IMR-90 (cell line): ENCODE measurements at regions not wholly inside any gene's neighbourhood (a gene's known extent, or its start where the extent isn't known, plus 50 kb on each side); places are given as distances from the start of the nearest gene placed in this dataset.
"Not testable (repeated sequence)": the region's sequence is repeated elsewhere in the genome, so short reads cannot be mapped to it uniquely, and the experiment has no call there.

Experiments
- ATAC-seq: fragments of 200-7000 bp; cut with Tn5 transposase; 2 replicates; pipeline ENCODE4 v1.9.1; 2020; ENCODE audit warnings: low read depth, mild to moderate bottlenecking, moderate library complexity
- BruUV-seq: library from RNA; stranded (reverse); fragments of 400-500 nt; replicated peaks from 2 replicates; lab custom pipeline; 2021; lab: Mats Ljungman, UMichigan
- CTCF ChIA-PET: fragments of 300-600 bp; formaldehyde crosslinking; extraction: SDS; loops from one replicate; lab custom pipeline; 2021; ENCODE audit warnings: antibody characterized with exemption; lab: Yijun Ruan, JAX
- POLR2A ChIA-PET: fragments of 300-600 bp; sonication (Branson Sonifier 250); formaldehyde crosslinking; loops from one replicate; lab custom pipeline; 2022; ENCODE audit warnings: antibody characterized with exemption; ENCODE audit not compliant: unreplicated experiment; lab: Charles Lee
- DNase-seq: peaks from one replicate; pipeline ENCODE4 v3.0.0; 2013
- H2AFZ ChIP-seq: replicated peaks from 2 replicates; pipeline ENCODE3; 2013; ENCODE audit warnings: low read length, mild to moderate bottlenecking; ENCODE audit not compliant: poor library complexity
- H2AK5ac ChIP-seq: 2 replicates; pipeline ENCODE4 v1.6.1; 2013; ENCODE audit warnings: low read depth, low read length, inconsistent platforms
- H2AK9ac ChIP-seq: replicated peaks from 2 replicates; pipeline ENCODE3; 2013; ENCODE audit warnings: mild to moderate bottlenecking, low read depth, low read length, moderate library complexity; ENCODE audit not compliant: poor library complexity
- H2BK120ac ChIP-seq: 2 replicates; pipeline ENCODE4 v1.6.1; 2013; ENCODE audit warnings: low read depth, low read length, inconsistent platforms
- H2BK15ac ChIP-seq: 3 replicates; pipeline ENCODE4 v1.6.1; 2013; ENCODE audit warnings: low read depth, low read length, inconsistent platforms
- H2BK20ac ChIP-seq: 2 replicates; pipeline ENCODE4 v1.6.1; 2013; ENCODE audit warnings: low read depth, mild to moderate bottlenecking, inconsistent platforms, low read length, moderate library complexity
- H2BK5ac ChIP-seq: 2 replicates; pipeline ENCODE4 v1.6.1; 2013; ENCODE audit warnings: mild to moderate bottlenecking, low read depth, low read length, inconsistent platforms; ENCODE audit not compliant: poor library complexity, severe bottlenecking
- H3K14ac ChIP-seq: replicated peaks from 2 replicates; pipeline ENCODE4 v1.6.1; 2013; ENCODE audit warnings: low read depth, low read length, inconsistent platforms
- H3K18ac ChIP-seq: 2 replicates; pipeline ENCODE4 v1.6.1; 2013; ENCODE audit warnings: low read depth, low read length, control low read depth
- H3K23ac ChIP-seq: 2 replicates; pipeline ENCODE4 v1.6.1; 2013; ENCODE audit warnings: low read depth, low read length, inconsistent platforms
- H3K27ac ChIP-seq: 2 replicates; pipeline ENCODE4 v1.5.1; 2013; ENCODE audit warnings: mild to moderate bottlenecking, control low read depth, low read length; ENCODE audit not compliant: insufficient read depth
- H3K27me3 ChIP-seq: 2 replicates; pipeline ENCODE4 v1.6.1; 2013; ENCODE audit warnings: low read length; ENCODE audit not compliant: control insufficient read depth, insufficient read depth
- H3K36me3 ChIP-seq: 2 replicates; pipeline ENCODE4 v1.6.1; 2013; ENCODE audit warnings: low read length, mixed read lengths; ENCODE audit not compliant: control insufficient read depth, insufficient read depth
- H3K4ac ChIP-seq: 2 replicates; pipeline ENCODE4 v1.6.1; 2013; ENCODE audit warnings: low read depth, low read length, inconsistent platforms
- H3K4me1 ChIP-seq: 2 replicates; pipeline ENCODE4 v1.6.1; 2013; ENCODE audit warnings: low read length, mixed read lengths; ENCODE audit not compliant: control insufficient read depth, insufficient read depth
- H3K4me2 ChIP-seq: 2 replicates; pipeline ENCODE4 v1.6.1; 2013; ENCODE audit warnings: low read depth, mild to moderate bottlenecking, control low read depth, low read length, moderate library complexity
- H3K4me3 ChIP-seq: 2 replicates; pipeline ENCODE4 v1.5.1; 2013; ENCODE audit warnings: low read depth, mild to moderate bottlenecking, control low read depth, low read length, moderate library complexity; ENCODE audit not compliant: insufficient read depth
- H3K56ac ChIP-seq: 2 replicates; pipeline ENCODE4 v1.6.1; 2013; ENCODE audit warnings: low read length, inconsistent platforms; ENCODE audit not compliant: insufficient read depth; ENCODE audit errors: extremely low read depth
- H3K79me1 ChIP-seq, 2 experiments: 2 replicates each; pipeline ENCODE4 v1.6.1; 2013; ENCODE audit warnings: low read length in 2 of 2, inconsistent platforms in 1 of 2, low read depth in 1 of 2
- H3K9ac ChIP-seq: 2 replicates; pipeline ENCODE4 v1.6.1; 2013; ENCODE audit warnings: low read depth, low read length, control low read depth
- H3K9me1 ChIP-seq: 2 replicates; pipeline ENCODE4 v1.6.1; 2013; ENCODE audit warnings: low read length, inconsistent platforms; ENCODE audit not compliant: insufficient read depth
- H3K9me3 ChIP-seq: 2 replicates; pipeline ENCODE4 v1.6.1; 2013; ENCODE audit warnings: low read length; ENCODE audit not compliant: control insufficient read depth, insufficient read depth
- H4K20me1 ChIP-seq: 2 replicates; pipeline ENCODE4 v1.6.1; 2013; ENCODE audit warnings: low read length, inconsistent platforms; ENCODE audit not compliant: insufficient read depth
- H4K5ac ChIP-seq: 2 replicates; pipeline ENCODE4 v1.6.1; 2013; ENCODE audit warnings: mild to moderate bottlenecking, low read depth, low read length, control low read depth
- H4K8ac ChIP-seq, 2 experiments: 2 replicates each; pipeline ENCODE4 v1.6.1; 2013; ENCODE audit warnings: low read depth in 2 of 2, low read length in 2 of 2, control low read depth in 1 of 2, inconsistent platforms in 1 of 2
- H4K91ac ChIP-seq: 2 replicates; pipeline ENCODE4 v1.6.1; 2013; ENCODE audit warnings: low read depth, low read length, inconsistent platforms; ENCODE audit not compliant: insufficient read depth
- MAFK ChIP-seq: IDR thresholded peaks from 2 replicates; pipeline ENCODE4 v1.6.1; 2012; ENCODE audit warnings: low read depth, low read length, improper control_type of control experiment
- WGBS, 2 experiments: methylation state at CpG; one replicate each; pipeline versions ENCODE4 v1.1.5 to v1.1.7; 2013; ENCODE audit warnings: missing lambda C conversion rate in 2 of 2; ENCODE audit not compliant: insufficient read length in 1 of 2; ENCODE audit errors: extremely low coverage in 2 of 2; 5-methylcytosine and 5-hydroxymethylcytosine counted together
- dilution Hi-C: fragments of 300-500 bp; cut with HindIII; formaldehyde crosslinking; loops from one replicate; pipeline ENCODE4 v1.14.3; 2018; ENCODE audit warnings: low sequenced_read_pairs; ENCODE audit not compliant: unreplicated experiment
- in situ Hi-C: fragments of 300-500 bp; cut with MboI; formaldehyde crosslinking; loops from 3 replicates; pipeline ENCODE4 v1.14.3; 2019; ENCODE audit warnings: low sequenced_read_pairs, inconsistent platforms, mixed read lengths
- intact Hi-C: fragments of 100-400 bp; cut with micrococcal nuclease; formaldehyde crosslinking; loops from 2 replicates; pipeline ENCODE4 v1.10.0; 2022

- H3K9me3 ChIP-seq, intact Hi-C loops, H3K4ac ChIP-seq, H3K4me2 ChIP-seq, H4K20me1 ChIP-seq, H4K91ac ChIP-seq, H3K27ac ChIP-seq, POLR2A ChIA-PET, H2AFZ ChIP-seq, H2BK20ac ChIP-seq, H4K8ac ChIP-seq, H4K5ac ChIP-seq, H3K27me3 ChIP-seq, H2BK15ac ChIP-seq, CTCF ChIA-PET, H3K56ac ChIP-seq, H3K9ac ChIP-seq, H2BK5ac ChIP-seq, H2AK9ac ChIP-seq, BruUV-seq, H2AK5ac ChIP-seq, H2BK120ac ChIP-seq, ATAC-seq, H3K14ac ChIP-seq, H3K18ac ChIP-seq, H3K79me1 ChIP-seq, H3K4me1 ChIP-seq, dilution Hi-C loops, H3K9me1 ChIP-seq, in situ Hi-C loops, H3K4me3 ChIP-seq, DNase-seq, H3K23ac ChIP-seq: not testable (repeated sequence)
- no CpG with 5 or more reads among the region's 9 CpGs for WGBS, 2 experiments
- H3K36me3 ChIP-seq: peaks cover 41% of the 10 kb centered on the region
- TF ChIP-seq MAFK: peak; percentile 19; the same call in 1 of the 2 replicates
These were observed 98.7 kb downstream of the PTPRS start for GRCh38 chr19:5241896-5242295.
